Astrocyte (in vitro differentiated cells and primary cell): ENCODE measurements at regions not wholly inside any gene's neighbourhood (a gene's known extent, or its start where the extent isn't known, plus 50 kb on each side); places are given as distances from the start of the nearest gene placed in this dataset.

Source experiments
- DNase-seq: peaks from one replicate; pipeline ENCODE4 v3.0.0-alpha.2; 2010; ENCODE audit warnings: low read depth
- FAIRE-seq: peaks from 2 replicates; lab custom pipeline; 2011; peaks lifted over from hg19 to GRCh38; lab: Jason Lieb, UNC
- H2AFZ ChIP-seq: 2 replicates; pipeline ENCODE4 v1.6.0; 2012; ENCODE audit warnings: low read depth, low read length, inconsistent platforms
- H3K27ac ChIP-seq: 2 replicates; pipeline ENCODE4 v1.5.1; 2011; ENCODE audit warnings: low read depth, low read length, inconsistent platforms
- H3K27me3 ChIP-seq: 2 replicates; pipeline ENCODE4 v1.6.0; 2011; ENCODE audit warnings: low read length, inconsistent platforms; ENCODE audit not compliant: insufficient read depth
- H3K36me3 ChIP-seq: 2 replicates; pipeline ENCODE4 v1.5.1; 2011; ENCODE audit warnings: low read length, inconsistent platforms; ENCODE audit not compliant: insufficient read depth
- H3K4me1 ChIP-seq: 2 replicates; pipeline ENCODE4 v1.5.1; 2011; ENCODE audit warnings: low read length, inconsistent platforms; ENCODE audit not compliant: insufficient read depth
- H3K4me2 ChIP-seq: 2 replicates; pipeline ENCODE4 v1.6.0; 2012; ENCODE audit warnings: low read length, inconsistent platforms
- H3K4me3 ChIP-seq: 2 replicates; pipeline ENCODE4 v1.5.1; 2011; ENCODE audit warnings: low read depth, mild to moderate bottlenecking, low read length, inconsistent platforms; ENCODE audit not compliant: insufficient read depth
- H3K79me2 ChIP-seq: 2 replicates; pipeline ENCODE4 v1.6.0; 2012; ENCODE audit warnings: mild to moderate bottlenecking, low read length, inconsistent platforms; ENCODE audit not compliant: insufficient read depth
- H3K9ac ChIP-seq: 2 replicates; pipeline ENCODE4 v1.6.0; 2012; ENCODE audit warnings: mild to moderate bottlenecking, low read length, inconsistent platforms
- H3K9me3 ChIP-seq: 2 replicates; pipeline ENCODE4 v1.5.1; 2012; ENCODE audit warnings: low read depth, mild to moderate bottlenecking, low read length, inconsistent platforms; ENCODE audit not compliant: insufficient read depth
- H4K20me1 ChIP-seq: 2 replicates; pipeline ENCODE4 v1.6.0; 2012; ENCODE audit warnings: low read length, inconsistent platforms; ENCODE audit not compliant: insufficient read depth
- H3K27ac Mint-ChIP-seq: one replicate; pipeline ENCODE4 v1.8.0; 2021; ENCODE audit warnings: mild to moderate bottlenecking, mixed read lengths; ENCODE audit not compliant: unreplicated experiment
- H3K27me3 Mint-ChIP-seq: one replicate; pipeline ENCODE4 v1.8.0; 2021; ENCODE audit warnings: low read depth, mixed read lengths; ENCODE audit not compliant: unreplicated experiment
- H3K36me3 Mint-ChIP-seq: one replicate; pipeline ENCODE4 v1.8.0; 2021; ENCODE audit warnings: low read depth, mixed read lengths; ENCODE audit not compliant: unreplicated experiment
- H3K4me1 Mint-ChIP-seq: one replicate; pipeline ENCODE4 v1.8.0; 2021; ENCODE audit warnings: low read depth, mixed read lengths; ENCODE audit not compliant: unreplicated experiment
- H3K4me3 Mint-ChIP-seq: one replicate; pipeline ENCODE4 v1.8.0; 2021; ENCODE audit warnings: mild to moderate bottlenecking, moderate library complexity, mixed read lengths; ENCODE audit not compliant: unreplicated experiment
- H3K9me3 Mint-ChIP-seq: one replicate; pipeline ENCODE4 v1.8.0; 2021; ENCODE audit warnings: mild to moderate bottlenecking, mixed read lengths; ENCODE audit not compliant: unreplicated experiment
- EZH2 ChIP-seq: IDR thresholded peaks from 2 replicates; pipeline ENCODE4 v1.6.1; 2012; ENCODE audit warnings: mild to moderate bottlenecking, low read length, inconsistent platforms; ENCODE audit not compliant: insufficient read depth
- TF ChIP-seq, protein P1 (sequence below): IDR thresholded peaks from 2 replicates; pipeline ENCODE4 v1.5.1; 2011; ENCODE audit warnings: low read depth, mild to moderate bottlenecking, inconsistent platforms, low read length, moderate library complexity; ENCODE audit not compliant: insufficient read depth

DNA sequence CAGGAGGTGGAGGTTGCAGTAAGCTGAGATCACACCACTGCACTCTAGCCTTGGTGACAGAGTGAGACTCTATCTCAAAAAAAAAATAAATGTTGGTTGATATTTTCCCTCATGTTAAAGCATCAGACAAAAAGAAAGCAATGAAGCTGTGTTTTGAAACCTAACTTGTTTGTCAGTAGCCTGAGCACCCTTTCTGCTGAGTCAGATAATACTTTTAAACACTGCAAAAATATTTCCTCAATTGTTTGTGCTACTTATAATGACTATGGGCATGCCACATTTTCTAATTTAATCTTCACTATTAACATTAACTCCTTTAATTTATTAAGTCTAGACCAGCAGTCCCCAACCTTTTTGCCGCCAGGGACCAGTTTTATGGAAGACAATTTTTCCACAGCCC lies 236.3 kb upstream of the AGAP1 start:
- no peak overlapping the region for H3K27ac ChIP-seq
- no peaks in the 10 kb centered on the region for H3K79me2 ChIP-seq
- Mint-ChIP-seq H3K27me3 (no peaks in the 10 kb centered on the region), H3K36me3 (no peaks in the 10 kb centered on the region), H3K27ac (no peak overlapping the region), H3K4me3 (no peak overlapping the region), H3K4me1 (no peaks in the 10 kb centered on the region), H3K9me3 (peaks cover 7% of the 10 kb centered on the region)
- no peak overlapping the region for H3K4me3 ChIP-seq
- TF ChIP-seq EZH2 = no peak
- TF ChIP-seq, protein P1, sequence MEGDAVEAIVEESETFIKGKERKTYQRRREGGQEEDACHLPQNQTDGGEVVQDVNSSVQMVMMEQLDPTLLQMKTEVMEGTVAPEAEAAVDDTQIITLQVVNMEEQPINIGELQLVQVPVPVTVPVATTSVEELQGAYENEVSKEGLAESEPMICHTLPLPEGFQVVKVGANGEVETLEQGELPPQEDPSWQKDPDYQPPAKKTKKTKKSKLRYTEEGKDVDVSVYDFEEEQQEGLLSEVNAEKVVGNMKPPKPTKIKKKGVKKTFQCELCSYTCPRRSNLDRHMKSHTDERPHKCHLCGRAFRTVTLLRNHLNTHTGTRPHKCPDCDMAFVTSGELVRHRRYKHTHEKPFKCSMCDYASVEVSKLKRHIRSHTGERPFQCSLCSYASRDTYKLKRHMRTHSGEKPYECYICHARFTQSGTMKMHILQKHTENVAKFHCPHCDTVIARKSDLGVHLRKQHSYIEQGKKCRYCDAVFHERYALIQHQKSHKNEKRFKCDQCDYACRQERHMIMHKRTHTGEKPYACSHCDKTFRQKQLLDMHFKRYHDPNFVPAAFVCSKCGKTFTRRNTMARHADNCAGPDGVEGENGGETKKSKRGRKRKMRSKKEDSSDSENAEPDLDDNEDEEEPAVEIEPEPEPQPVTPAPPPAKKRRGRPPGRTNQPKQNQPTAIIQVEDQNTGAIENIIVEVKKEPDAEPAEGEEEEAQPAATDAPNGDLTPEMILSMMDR = no peak
- H2AFZ ChIP-seq = no peak overlapping the region
- DNase-seq = no peak
- H3K9ac ChIP-seq = no peak overlapping the region
- no peaks in the 10 kb centered on the region for H3K9me3 ChIP-seq
- FAIRE-seq = no peak
- H3K4me2 ChIP-seq = no peak overlapping the region
- H3K4me1 ChIP-seq = no peaks in the 10 kb centered on the region
- H3K36me3 ChIP-seq = no peaks in the 10 kb centered on the region
- peaks cover 11% of the 10 kb centered on the region for H3K27me3 ChIP-seq
- no peaks in the 10 kb centered on the region for H4K20me1 ChIP-seq

- H3K79me2 ChIP-seq = no peaks in the 10 kb centered on the region
- Mint-ChIP-seq H3K36me3 (no peaks in the 10 kb centered on the region), H3K27me3 (peaks cover 2% of the 10 kb centered on the region), H3K27ac (no peak overlapping the region), H3K4me3 (no peak overlapping the region), H3K4me1 (peaks cover 12% of the 10 kb centered on the region), H3K9me3 (peaks cover 7% of the 10 kb centered on the region)
- H3K9me3 ChIP-seq = no peaks in the 10 kb centered on the region
- H3K4me2 ChIP-seq = no peak overlapping the region
- H2AFZ ChIP-seq = no peak overlapping the region
- no peak overlapping the region for H3K4me3 ChIP-seq
- no peaks in the 10 kb centered on the region for H3K36me3 ChIP-seq
- no peaks in the 10 kb centered on the region for H4K20me1 ChIP-seq
- peaks cover 2% of the 10 kb centered on the region for H3K27me3 ChIP-seq
- H3K9ac ChIP-seq = no peak overlapping the region
- no peak overlapping the region for H3K27ac ChIP-seq
- TF ChIP-seq EZH2 = no peak
- TF ChIP-seq, protein P1 = no peak
- peaks cover 10% of the 10 kb centered on the region for H3K4me1 ChIP-seq
- FAIRE-seq (no peak), DNase-seq (no peak)
Observed at GRCh38 chr2:235262750-235263149, 231.1 kb upstream of the AGAP1 start.

DNA sequence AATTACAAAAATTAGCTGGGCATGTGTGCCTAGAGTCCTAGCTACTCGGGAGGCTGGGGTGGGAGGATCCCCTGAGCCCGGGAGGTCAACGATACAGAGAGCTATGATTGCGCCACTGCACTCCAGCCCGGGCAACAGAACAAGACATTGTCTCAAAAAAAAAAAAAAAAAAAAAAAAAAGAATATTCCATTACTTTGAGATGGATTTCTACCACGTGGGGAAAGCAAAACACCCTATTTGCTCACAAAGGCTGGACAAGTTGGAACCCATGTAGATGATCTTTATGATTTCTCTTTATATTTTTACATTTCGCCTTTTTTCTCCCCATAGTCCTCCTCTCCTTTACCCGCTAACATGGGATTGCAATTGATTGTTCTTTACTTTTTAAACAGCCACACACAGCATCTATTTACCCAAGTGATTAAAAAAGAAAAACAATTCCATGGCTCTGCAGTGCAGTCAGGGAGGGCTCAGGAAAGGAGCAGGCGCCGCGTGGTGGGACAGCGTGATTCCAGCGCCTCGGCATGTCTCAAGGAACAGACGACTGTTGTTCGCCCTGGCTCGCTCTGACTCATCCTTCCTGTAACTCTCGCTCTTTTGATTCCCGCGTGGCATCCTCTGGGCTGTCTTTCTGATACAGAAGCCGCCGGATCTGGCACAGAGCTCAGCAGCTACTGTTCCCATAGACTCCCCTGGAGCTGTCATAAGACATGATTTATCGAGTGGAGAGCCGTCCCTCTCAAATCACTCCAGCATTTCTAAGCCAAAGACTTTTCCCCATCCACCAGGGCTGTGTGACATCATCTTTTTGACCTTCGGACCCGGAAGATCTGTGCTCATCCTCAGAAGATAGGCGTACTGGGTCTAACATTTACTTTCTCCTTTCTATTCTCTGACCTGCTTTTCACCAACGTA lies 230.4 kb upstream of the AGAP1 start:
- Histone ChIP-seq H4K20me1 (no peaks in the 10 kb centered on the region), H3K4me3 (peak overlapping the region; percentile 43), H3K9me3 (no peaks in the 10 kb centered on the region), H3K79me2 (no peaks in the 10 kb centered on the region), H3K4me2 (peak overlapping the region; percentile 81), H3K4me1 (peaks cover 14% of the 10 kb centered on the region), H2AFZ (peak overlapping the region; percentile 55), H3K36me3 (no peaks in the 10 kb centered on the region), H3K27ac (peak overlapping the region; percentile 43), H3K9ac (peak overlapping the region; percentile 63), H3K27me3 (peaks cover 2% of the 10 kb centered on the region)
- peaks cover 2% of the 10 kb centered on the region for H3K27me3 Mint-ChIP-seq
- no peaks in the 10 kb centered on the region for H3K36me3 Mint-ChIP-seq
- peaks cover 20% of the 10 kb centered on the region for H3K4me1 Mint-ChIP-seq
- no peak overlapping the region for H3K4me3 Mint-ChIP-seq
- FAIRE-seq (no peak), DNase-seq (peak; percentile 91)
- H3K9me3 Mint-ChIP-seq = peaks cover 5% of the 10 kb centered on the region
- TF ChIP-seq, protein P1 = no peak
- H3K27ac Mint-ChIP-seq = peak overlapping the region; percentile 87
